KMS-11 (cell line): ENCODE measurements at regions not wholly inside any gene's neighbourhood (a gene's known extent, or its start where the extent isn't known, plus 50 kb on each side); places are given as distances from the start of the nearest gene placed in this dataset.

Source experiments
- H2AFZ ChIP-seq: fragments of 200-600 bp; sonication (generic); 2 replicates; pipeline ENCODE4 v1.6.1; 2016; ENCODE audit warnings: antibody characterized with exemption, mixed run types, low read depth
- H3K27ac ChIP-seq: fragments of 200-600 bp; sonication (generic); 2 replicates; pipeline ENCODE4 v1.6.1; 2016; ENCODE audit warnings: mild to moderate bottlenecking, mixed run types
- H3K27me3 ChIP-seq: fragments of 200-600 bp; sonication (generic); 2 replicates; pipeline ENCODE4 v1.6.1; 2017; ENCODE audit warnings: mild to moderate bottlenecking, low read depth, mixed run types, moderate library complexity; ENCODE audit not compliant: insufficient read depth
- H3K36me3 ChIP-seq: fragments of 200-600 bp; sonication (generic); 2 replicates; pipeline ENCODE4 v1.6.1; 2017; ENCODE audit warnings: mild to moderate bottlenecking, mixed run types; ENCODE audit not compliant: insufficient read depth
- H3K4me1 ChIP-seq: fragments of 200-600 bp; sonication (generic); 2 replicates; pipeline ENCODE4 v1.6.1; 2016; ENCODE audit warnings: mild to moderate bottlenecking, low read depth, mixed run types; ENCODE audit not compliant: poor library complexity, severe bottlenecking
- H3K4me2 ChIP-seq: fragments of 200-600 bp; sonication (generic); 2 replicates; pipeline ENCODE4 v1.7.0; 2016; ENCODE audit warnings: mild to moderate bottlenecking, mixed run types
- H3K4me3 ChIP-seq: fragments of 200-600 bp; sonication (generic); IDR thresholded peaks from 2 replicates; pipeline ENCODE4 v1.6.1; 2017; ENCODE audit warnings: low read depth, low read length, mixed read lengths; ENCODE audit not compliant: insufficient read depth
- H3K79me2 ChIP-seq: fragments of 200-600 bp; sonication (generic); 2 replicates; pipeline ENCODE4 v1.6.1; 2016; ENCODE audit warnings: low read depth, mixed run types; ENCODE audit not compliant: insufficient read depth
- H3K9ac ChIP-seq: fragments of 200-600 bp; sonication (generic); 2 replicates; pipeline ENCODE4 v1.6.1; 2016; ENCODE audit warnings: mild to moderate bottlenecking, mixed run types
- H4K20me1 ChIP-seq: fragments of 200-600 bp; sonication (generic); 2 replicates; pipeline ENCODE4 v1.6.1; 2016; ENCODE audit warnings: mild to moderate bottlenecking, mixed run types; ENCODE audit not compliant: insufficient read depth
- CTCF ChIP-seq: fragments of 200-600 bp; sonication (generic); conservative IDR thresholded peaks from 2 replicates; pipeline ENCODE4 v1.6.1; 2017; ENCODE audit warnings: low read depth, mild to moderate bottlenecking, antibody characterized with exemption, low read length, moderate library complexity, mixed read lengths

- Histone ChIP-seq H3K4me1 (no peaks in the 10 kb centered on the region), H3K27me3 (no peaks in the 10 kb centered on the region), H3K27ac (no peak overlapping the region), H3K4me3 (no peak overlapping the region), H3K36me3 (no peaks in the 10 kb centered on the region), H3K9ac (no peak overlapping the region), H2AFZ (no peak overlapping the region), H3K4me2 (no peak overlapping the region), H4K20me1 (no peaks in the 10 kb centered on the region), H3K79me2 (no peaks in the 10 kb centered on the region)
- no peak for TF ChIP-seq CTCF
These were observed 588.9 kb downstream of the ETS1 start for GRCh38 chr11:127998421-127998820.

- no peak overlapping the region for H3K9ac ChIP-seq
- H3K4me3 ChIP-seq, result no peak overlapping the region
- no peak overlapping the region for H2AFZ ChIP-seq
- no peak for TF ChIP-seq CTCF
- no peaks in the 10 kb centered on the region for H3K36me3 ChIP-seq
- H3K79me2 ChIP-seq, result no peaks in the 10 kb centered on the region
- no peaks in the 10 kb centered on the region for H3K27me3 ChIP-seq
- H3K4me1 ChIP-seq, result no peaks in the 10 kb centered on the region
- no peak overlapping the region for H3K4me2 ChIP-seq
- no peak overlapping the region for H3K27ac ChIP-seq
- no peaks in the 10 kb centered on the region for H4K20me1 ChIP-seq
These were observed 589.8 kb downstream of the ETS1 start for GRCh38 chr11:127997594-127997993.

- Histone ChIP-seq H3K4me1 (no peaks in the 10 kb centered on the region), H3K36me3 (no peaks in the 10 kb centered on the region), H3K79me2 (no peaks in the 10 kb centered on the region), H3K27me3 (no peaks in the 10 kb centered on the region), H3K9ac (no peak overlapping the region), H3K4me3 (no peak overlapping the region), H2AFZ (no peak overlapping the region), H3K27ac (no peak overlapping the region), H3K4me2 (no peak overlapping the region), H4K20me1 (no peaks in the 10 kb centered on the region)
- no peak for TF ChIP-seq CTCF
These were observed 590.5 kb downstream of the ETS1 start for GRCh38 chr11:127996825-127997224.

GRCh38 chr11:127995921-127996320 lies 591.4 kb downstream of the ETS1 start:
- no peaks in the 10 kb centered on the region for H3K4me1 ChIP-seq
- no peak overlapping the region for H3K4me2 ChIP-seq
- no peaks in the 10 kb centered on the region for H3K36me3 ChIP-seq
- H3K27me3 ChIP-seq, result no peaks in the 10 kb centered on the region
- no peak overlapping the region for H3K27ac ChIP-seq
- H4K20me1 ChIP-seq, result no peaks in the 10 kb centered on the region
- H3K9ac ChIP-seq, result no peak overlapping the region
- H3K4me3 ChIP-seq, result no peak overlapping the region
- no peaks in the 10 kb centered on the region for H3K79me2 ChIP-seq
- no peak overlapping the region for H2AFZ ChIP-seq
- TF ChIP-seq CTCF, result no peak

GRCh38 chr11:127994736-127995135 lies 592.6 kb downstream of the ETS1 start:
- no peaks in the 10 kb centered on the region for H3K36me3 ChIP-seq
- H3K27ac ChIP-seq, result no peak overlapping the region
- H3K9ac ChIP-seq, result no peak overlapping the region
- no peaks in the 10 kb centered on the region for H3K27me3 ChIP-seq
- H4K20me1 ChIP-seq, result no peaks in the 10 kb centered on the region
- no peaks in the 10 kb centered on the region for H3K79me2 ChIP-seq
- H2AFZ ChIP-seq, result no peak overlapping the region
- no peak overlapping the region for H3K4me3 ChIP-seq
- no peak for TF ChIP-seq CTCF
- no peak overlapping the region for H3K4me2 ChIP-seq
- no peaks in the 10 kb centered on the region for H3K4me1 ChIP-seq
